Ishikawa (cell line): ENCODE measurements at regions not wholly inside any gene's neighbourhood (a gene's known extent, or its start where the extent isn't known, plus 50 kb on each side); places are given as distances from the start of the nearest gene placed in this dataset.

Source experiments
- CEBPB ChIP-seq: IDR thresholded peaks from 2 replicates; pipeline ENCODE4 v1.6.1; 2012
- CREB1 ChIP-seq: IDR thresholded peaks from 2 replicates; pipeline ENCODE4 v1.6.1; 2012; ENCODE audit warnings: low read depth
- EGR1 ChIP-seq: IDR thresholded peaks from 2 replicates; pipeline ENCODE4 v1.6.1; 2012
- EP300 ChIP-seq: IDR thresholded peaks from 2 replicates; pipeline ENCODE4 v1.6.1; 2012; ENCODE audit warnings: borderline replicate concordance
- FOXM1 ChIP-seq: IDR thresholded peaks from 2 replicates; pipeline ENCODE4 v1.6.1; 2012; ENCODE audit warnings: low read depth, borderline replicate concordance
- MAX ChIP-seq: IDR thresholded peaks from 2 replicates; pipeline ENCODE4 v1.6.1; 2012
- RAD21 ChIP-seq: IDR thresholded peaks from 2 replicates; pipeline ENCODE4 v1.6.1; 2012; ENCODE audit warnings: low read depth
- REST ChIP-seq: IDR thresholded peaks from 2 replicates; pipeline ENCODE4 v1.6.1; 2012; ENCODE audit warnings: low read depth, mild to moderate bottlenecking
- TAF1 ChIP-seq: IDR thresholded peaks from 2 replicates; pipeline ENCODE4 v1.6.1; 2012; ENCODE audit warnings: low read depth, mild to moderate bottlenecking
- TCF12 ChIP-seq: IDR thresholded peaks from 2 replicates; pipeline ENCODE4 v1.6.1; 2012; ENCODE audit warnings: low read depth
- USF1 ChIP-seq: IDR thresholded peaks from 2 replicates; pipeline ENCODE4 v1.6.1; 2012
- YY1 ChIP-seq: IDR thresholded peaks from 2 replicates; pipeline ENCODE4 v1.6.1; 2012; ENCODE audit warnings: low read depth

GRCh38 chr1:87666681-87667080, 338.0 kb downstream of the LMO4 start:
- TF ChIP-seq MAX (no peak), TAF1 (no peak), TCF12 (no peak), CREB1 (no peak), YY1 (no peak), EGR1 (no peak), EP300 (no peak), RAD21 (no peak), REST (no peak), USF1 (no peak), FOXM1 (no peak), CEBPB (no peak)
